Left ventricle myocardium inferior (tissue), 1 donor: ENCODE measurements at regions not wholly inside any gene's neighbourhood (a gene's known extent, or its start where the extent isn't known, plus 50 kb on each side); places are given as distances from the start of the nearest gene placed in this dataset.

Experiments used
- DNase-seq: peaks from one replicate; pipeline ENCODE4 v3.0.0-alpha.2; 2020
- H3K27ac ChIP-seq: fragments of 200-600 bp; replicated peaks from 2 replicates; pipeline ENCODE4 v1.8.0; 2021
- H3K27me3 ChIP-seq: fragments of 200-600 bp; 2 replicates; pipeline ENCODE4 v1.8.0; 2021; ENCODE audit warnings: low read depth
- H3K36me3 ChIP-seq: fragments of 200-600 bp; 2 replicates; pipeline ENCODE4 v1.8.0; 2021
- H3K4me1 ChIP-seq: fragments of 200-600 bp; 2 replicates; pipeline ENCODE4 v1.8.0; 2021
- H3K4me3 ChIP-seq: fragments of 200-600 bp; 2 replicates; pipeline ENCODE4 v1.8.0; 2021; ENCODE audit warnings: mild to moderate bottlenecking, moderate library complexity
- H3K9me3 ChIP-seq: fragments of 200-600 bp; replicated peaks from 2 replicates; pipeline ENCODE4 v1.8.0; 2021
- intact Hi-C: fragments of 100-400 bp; cut with micrococcal nuclease; formaldehyde crosslinking; loops from one replicate; pipeline ENCODE4 v1.11.0; 2022
- TF ChIP-seq, protein P1 (sequence below): fragments of 200-600 bp; IDR thresholded peaks from 2 replicates; pipeline ENCODE4 v1.8.0; 2021; ENCODE audit warnings: antibody characterized with exemption, mild to moderate bottlenecking, borderline replicate concordance
- donor health status: DM: no; HTN: yes; CAD: no; lungs with severe emphysema.

DNA sequence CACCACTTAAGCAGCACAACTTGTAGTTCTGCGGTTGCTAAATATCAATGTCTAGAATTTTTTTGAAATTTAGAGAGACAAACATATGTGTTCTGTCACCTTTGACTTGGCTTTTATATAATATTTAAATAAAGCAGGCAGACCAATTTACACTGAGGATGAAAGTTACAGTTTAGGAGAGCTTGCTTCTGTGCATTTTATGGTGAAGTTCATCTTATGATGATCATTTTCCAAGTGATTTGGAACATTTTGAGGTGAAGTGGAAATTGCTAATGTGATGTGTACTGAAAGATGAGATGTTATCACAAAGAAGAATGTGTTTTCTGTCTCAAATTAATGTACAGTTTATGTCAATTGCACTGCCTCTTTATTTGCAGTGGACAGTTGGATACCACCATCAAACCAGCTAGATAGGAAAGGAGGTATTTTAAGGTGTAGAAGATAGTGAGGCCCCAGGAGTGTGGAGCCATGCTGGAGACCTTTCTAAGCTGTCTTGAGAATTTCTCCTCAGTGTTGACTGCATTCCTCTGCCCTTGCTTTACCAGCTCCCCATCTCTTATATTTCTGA is 461.9 kb downstream of the UTRN start:
- Histone ChIP-seq H3K36me3 (peaks cover 29% of the 10 kb centered on the region), H3K4me3 (no peak overlapping the region), H3K9me3 (no peaks in the 10 kb centered on the region), H3K27ac (no peak overlapping the region), H3K27me3 (no peaks in the 10 kb centered on the region), H3K4me1 (no peaks in the 10 kb centered on the region)
- TF ChIP-seq, protein P1, sequence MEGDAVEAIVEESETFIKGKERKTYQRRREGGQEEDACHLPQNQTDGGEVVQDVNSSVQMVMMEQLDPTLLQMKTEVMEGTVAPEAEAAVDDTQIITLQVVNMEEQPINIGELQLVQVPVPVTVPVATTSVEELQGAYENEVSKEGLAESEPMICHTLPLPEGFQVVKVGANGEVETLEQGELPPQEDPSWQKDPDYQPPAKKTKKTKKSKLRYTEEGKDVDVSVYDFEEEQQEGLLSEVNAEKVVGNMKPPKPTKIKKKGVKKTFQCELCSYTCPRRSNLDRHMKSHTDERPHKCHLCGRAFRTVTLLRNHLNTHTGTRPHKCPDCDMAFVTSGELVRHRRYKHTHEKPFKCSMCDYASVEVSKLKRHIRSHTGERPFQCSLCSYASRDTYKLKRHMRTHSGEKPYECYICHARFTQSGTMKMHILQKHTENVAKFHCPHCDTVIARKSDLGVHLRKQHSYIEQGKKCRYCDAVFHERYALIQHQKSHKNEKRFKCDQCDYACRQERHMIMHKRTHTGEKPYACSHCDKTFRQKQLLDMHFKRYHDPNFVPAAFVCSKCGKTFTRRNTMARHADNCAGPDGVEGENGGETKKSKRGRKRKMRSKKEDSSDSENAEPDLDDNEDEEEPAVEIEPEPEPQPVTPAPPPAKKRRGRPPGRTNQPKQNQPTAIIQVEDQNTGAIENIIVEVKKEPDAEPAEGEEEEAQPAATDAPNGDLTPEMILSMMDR: no peak
- intact Hi-C loops: no loop called here
- DNase-seq: no peak

DNA sequence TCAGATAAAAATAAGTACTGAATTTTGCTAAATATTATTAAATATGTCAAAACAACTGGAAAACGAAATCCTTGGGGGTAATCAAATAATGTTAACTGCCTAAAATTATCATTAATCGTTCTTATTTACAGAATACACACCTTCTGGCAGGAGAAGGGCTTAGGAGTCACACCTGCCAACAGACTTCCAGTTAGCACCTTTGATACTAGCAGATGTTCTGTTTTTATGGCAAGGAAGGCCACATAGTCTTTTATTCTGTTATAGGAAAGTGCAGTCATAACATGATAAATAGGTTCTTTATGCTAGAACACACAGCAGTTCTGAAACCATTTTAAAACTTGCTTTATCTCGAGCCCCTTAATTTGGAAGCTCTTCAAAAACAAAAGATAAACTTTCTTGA is 464.1 kb downstream of the UTRN start:
- H3K9me3 ChIP-seq: no peaks in the 10 kb centered on the region
- DNase-seq: no peak
- H3K27ac ChIP-seq: no peak overlapping the region
- H3K4me3 ChIP-seq: no peak overlapping the region
- intact Hi-C loops: no loop called here
- no peaks in the 10 kb centered on the region for H3K4me1 ChIP-seq
- TF ChIP-seq, protein P1: no peak
- H3K36me3 ChIP-seq: peaks cover 38% of the 10 kb centered on the region
- H3K27me3 ChIP-seq: no peaks in the 10 kb centered on the region

DNA sequence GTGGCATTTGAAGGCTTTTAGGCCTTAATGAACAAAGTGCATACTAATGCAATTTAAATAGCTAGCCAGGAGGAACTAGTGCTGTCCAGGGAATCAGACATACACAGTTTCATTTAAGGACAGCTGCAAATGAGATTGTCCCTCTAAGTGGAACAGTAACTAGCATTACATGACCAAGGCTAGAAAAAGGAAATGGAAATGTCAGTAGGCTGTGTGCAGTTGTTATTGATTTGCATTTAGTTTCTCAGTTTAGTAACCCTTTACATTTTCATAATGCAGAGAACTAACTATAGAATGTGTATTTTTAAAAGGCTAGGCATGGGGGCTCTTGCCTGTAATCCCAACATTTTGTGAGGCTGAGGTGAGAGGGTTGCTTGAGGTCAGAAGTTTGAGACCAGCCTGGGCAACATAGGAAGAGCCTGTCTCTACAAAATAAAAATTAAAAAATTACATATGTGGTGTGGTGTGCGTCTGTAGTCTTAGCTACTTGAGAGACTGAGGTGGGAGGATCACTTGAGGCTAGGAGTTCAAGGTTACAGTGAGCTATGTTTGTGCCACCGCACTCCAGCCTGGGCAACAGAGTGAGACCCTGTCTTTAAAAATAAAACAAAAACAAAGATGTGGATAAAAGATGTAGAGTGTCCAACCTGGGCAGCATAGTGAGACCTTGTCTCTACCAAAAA is 468.0 kb downstream of the UTRN start:
- intact Hi-C loops: no loop called here
- Histone ChIP-seq H3K27me3 (no peaks in the 10 kb centered on the region), H3K36me3 (peaks cover 51% of the 10 kb centered on the region), H3K9me3 (no peaks in the 10 kb centered on the region), H3K4me3 (no peak overlapping the region), H3K4me1 (no peaks in the 10 kb centered on the region), H3K27ac (no peak overlapping the region)
- TF ChIP-seq, protein P1: no peak
- DNase-seq: no peak

DNA sequence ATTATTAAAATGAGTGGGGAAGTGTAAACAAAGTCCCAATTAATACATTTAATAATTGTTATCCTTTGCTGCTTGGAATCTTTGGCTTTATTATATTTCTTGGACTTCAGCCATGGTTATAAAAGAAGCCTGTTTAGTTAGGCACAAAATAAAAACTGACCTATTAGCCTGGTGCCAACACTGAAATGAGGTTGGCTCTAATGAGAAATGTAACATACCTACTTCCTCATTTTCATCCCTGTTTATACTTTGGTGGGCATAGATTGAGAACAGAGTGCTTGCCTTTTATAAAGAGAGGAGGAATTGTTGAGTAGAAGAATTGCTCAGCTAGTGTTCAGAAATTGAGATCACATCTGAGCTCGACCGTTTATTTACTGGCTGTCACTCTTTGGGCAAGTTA is 471.3 kb downstream of the UTRN start:
- no peaks in the 10 kb centered on the region for H3K9me3 ChIP-seq
- peaks cover 32% of the 10 kb centered on the region for H3K36me3 ChIP-seq
- no peak overlapping the region for H3K27ac ChIP-seq
- no peak for DNase-seq
- H3K4me3 ChIP-seq: no peak overlapping the region
- H3K4me1 ChIP-seq: no peaks in the 10 kb centered on the region
- TF ChIP-seq, protein P1: no peak
- H3K27me3 ChIP-seq: no peaks in the 10 kb centered on the region
- intact Hi-C loops: no loop called here

DNA sequence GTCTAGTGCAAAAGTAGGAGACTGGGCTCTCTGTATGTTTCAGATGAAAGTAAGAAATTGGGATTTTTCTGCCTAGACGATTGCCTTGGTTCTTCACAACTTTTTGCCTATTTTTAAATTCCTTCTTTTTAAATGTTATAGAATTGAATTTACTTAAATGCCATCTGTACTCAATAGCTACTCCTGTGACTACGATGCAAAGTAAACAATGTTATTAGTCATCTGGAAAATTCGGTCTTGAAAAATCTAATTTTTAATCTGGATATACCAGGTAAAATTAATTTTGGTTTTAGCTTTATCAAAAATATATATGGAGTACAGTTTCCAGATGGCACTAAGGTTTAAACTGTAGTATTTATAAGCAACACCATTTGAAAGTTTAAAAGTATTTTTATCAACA is 472.2 kb downstream of the UTRN start:
- Histone ChIP-seq H3K36me3 (peaks cover 24% of the 10 kb centered on the region), H3K27ac (no peak overlapping the region), H3K9me3 (no peaks in the 10 kb centered on the region), H3K4me1 (no peaks in the 10 kb centered on the region), H3K4me3 (no peak overlapping the region), H3K27me3 (no peaks in the 10 kb centered on the region)
- no peak for DNase-seq
- intact Hi-C loops: no loop called here
- TF ChIP-seq, protein P1: no peak
